K562 (cell line): ENCODE measurements at regions not wholly inside any gene's neighbourhood (a gene's known extent, or its start where the extent isn't known, plus 50 kb on each side); places are given as distances from the start of the nearest gene placed in this dataset.

Source experiments
- ATAC-seq: fragments of 200-7000 bp; cut with Tn5 transposase; 3 replicates; pipeline ENCODE4 v1.9.1; 2020; ENCODE audit warnings: moderate library complexity
- BruUV-seq: library from RNA; stranded (reverse); fragments of 400-500 nt; replicated peaks from 2 replicates; lab custom pipeline; 2021; lab: Mats Ljungman, UMichigan
- CTCF ChIA-PET: fragments of 300-600 bp; formaldehyde crosslinking; extraction: SDS; loops from one replicate; lab custom pipeline; 2021; ENCODE audit warnings: low intra/inter-chr PET ratio; lab: Yijun Ruan, JAX
- POLR2A ChIA-PET: fragments of 300-600, 350-650 bp; sonication (Branson Sonifier 250); formaldehyde crosslinking; extraction: SDS; loops from one replicate; lab custom pipeline; 2021; ENCODE audit warnings: antibody characterized with exemption, inconsistent platforms; lab: Yijun Ruan, JAX
- DNase-seq, 4 experiments: peaks; one replicate each; pipeline versions ENCODE4 v3.0.0 to v3.0.0-alpha.2; 2011 to 2018; ENCODE audit warnings: low spot score in 3 of 4, mixed read lengths in 3 of 4; ENCODE audit errors: extremely low read depth in 1 of 4
- FAIRE-seq: peaks from 2 replicates; lab custom pipeline; 2011; peaks lifted over from hg19 to GRCh38; lab: Jason Lieb, UNC
- H2AFZ ChIP-seq: 2 replicates; pipeline ENCODE4 v1.6.0; 2011; ENCODE audit warnings: low read depth, low read length, control low read depth, inconsistent platforms
- H3K27ac ChIP-seq: fragments of 200-600 bp; 3 replicates; pipeline ENCODE4 v1.8.0; 2011; ENCODE audit warnings: low read depth, mild to moderate bottlenecking, control low read depth, inconsistent platforms, low read length, moderate library complexity, mixed read lengths; ENCODE audit errors: extremely low read depth
- H3K27me3 ChIP-seq, 2 experiments: fragments of 300-600 bp in 1 of 2; 2 replicates in 1 of 2; 3 replicates in 1 of 2; pipeline versions ENCODE4 v1.6.0 to v1.8.0; 2011; ENCODE audit warnings: inconsistent platforms in 2 of 2, low read length in 2 of 2, mild to moderate bottlenecking in 1 of 2, mixed read lengths in 1 of 2, moderate library complexity in 1 of 2; ENCODE audit not compliant: control insufficient read depth in 2 of 2, insufficient read depth in 2 of 2
- H3K36me3 ChIP-seq: fragments of 300-600 bp; 3 replicates; pipeline ENCODE4 v1.8.0; 2011; ENCODE audit warnings: mild to moderate bottlenecking, low read length, inconsistent platforms; ENCODE audit not compliant: control insufficient read depth, insufficient read depth
- H3K4me1 ChIP-seq, 2 experiments: fragments of 200-600 bp in 1 of 2; replicated peaks in 1 of 2; 2 replicates in 1 of 2; 3 replicates in 1 of 2; pipeline versions ENCODE4 v1.5.1 to v1.8.0; 2011; ENCODE audit warnings: inconsistent platforms in 2 of 2, low read length in 2 of 2, mild to moderate bottlenecking in 1 of 2, mixed read lengths in 1 of 2, moderate library complexity in 1 of 2; ENCODE audit not compliant: control insufficient read depth in 2 of 2, insufficient read depth in 2 of 2
- H3K4me2 ChIP-seq: 2 replicates; pipeline ENCODE4 v1.6.1; 2011; ENCODE audit warnings: low read length, control low read depth, inconsistent platforms, mixed read lengths; ENCODE audit not compliant: insufficient read depth
- H3K4me3 ChIP-seq: fragments of 200-600 bp; sonication (generic), shearing (Covaris generic); 2 replicates; pipeline ENCODE4 v1.5.1; 2016; ENCODE audit warnings: control low read depth, inconsistent platforms
- H3K79me2 ChIP-seq: fragments of 200-600 bp; 3 replicates; pipeline ENCODE4 v1.8.0; 2011; ENCODE audit warnings: low read length, inconsistent platforms; ENCODE audit not compliant: control insufficient read depth, insufficient read depth
- H3K9ac ChIP-seq, 2 experiments: 2 replicates each; pipeline versions ENCODE4 v1.6.0 to v1.6.1; 2011; ENCODE audit warnings: low read depth in 2 of 2, low read length in 2 of 2, control low read depth in 1 of 2, inconsistent platforms in 1 of 2, mild to moderate bottlenecking in 1 of 2, mixed read lengths in 1 of 2; ENCODE audit not compliant: insufficient read depth in 1 of 2
- H3K9me1 ChIP-seq: one replicate; pipeline ENCODE4 v1.6.0; 2011; ENCODE audit warnings: inconsistent platforms, mild to moderate bottlenecking, low read length, moderate library complexity; ENCODE audit not compliant: control insufficient read depth, insufficient read depth
- H3K9me3 ChIP-seq: replicated peaks from 2 replicates; pipeline ENCODE4 v1.5.1; 2011; ENCODE audit warnings: low read depth, low read length, inconsistent platforms; ENCODE audit not compliant: control insufficient read depth, insufficient read depth
- H4K20me1 ChIP-seq: replicated peaks from 2 replicates; pipeline ENCODE4 v1.6.1; 2011; ENCODE audit warnings: low read length, inconsistent platforms, mixed read lengths; ENCODE audit not compliant: control insufficient read depth, insufficient read depth
- EHMT2 ChIP-seq: fragments of 450-650 bp; IDR thresholded peaks from 2 replicates; pipeline ENCODE4 v1.6.1; 2018; ENCODE audit warnings: antibody characterized with exemption
- GATAD2A ChIP-seq: fragments of 450-650 bp; IDR thresholded peaks from 2 replicates; pipeline ENCODE4 v1.6.1; 2017
- POLR2H ChIP-seq: IDR thresholded peaks from 2 replicates; pipeline ENCODE4 v1.6.1; 2016; ENCODE audit warnings: missing genetic modification characterization, low read depth, mild to moderate bottlenecking, control low read depth, missing compliant biosample characterization, moderate library complexity
- RBM34 ChIP-seq: fragments of 200-400 bp; formaldehyde crosslinking; IDR thresholded peaks from 2 replicates; pipeline ENCODE4 v1.6.1; 2018; ENCODE audit warnings: low read length, borderline replicate concordance; ENCODE audit not compliant: insufficient read depth
- THRAP3 ChIP-seq: fragments of 450-650 bp; IDR thresholded peaks from 2 replicates; pipeline ENCODE4 v1.6.1; 2016; ENCODE audit warnings: mild to moderate bottlenecking, inconsistent platforms, borderline replicate concordance
- ZFP36 ChIP-seq: fragments of 150-350 bp; IDR thresholded peaks from 2 replicates; pipeline ENCODE4 v1.6.1; 2018; ENCODE audit warnings: low read length, low read depth; ENCODE audit not compliant: partially characterized antibody
- ZNF175 ChIP-seq: fragments of 200-800 bp; sonication (Bioruptor generic); IDR thresholded peaks from 2 replicates; pipeline ENCODE4 v1.6.1; 2016; ENCODE audit warnings: low read depth, mild to moderate bottlenecking, missing genetic modification characterization, missing compliant biosample characterization
- ZNF830 ChIP-seq: fragments of 250-450 bp; sonication (Bioruptor Pico); IDR thresholded peaks from 2 replicates; pipeline ENCODE4 v1.5.0; 2021; ENCODE audit warnings: mild to moderate bottlenecking
- WGBS: fragments of 100-300 bp; shearing (Covaris generic); methylation state at CpG from one replicate; pipeline ENCODE4 v1.1.6; 2016; ENCODE audit warnings: low coverage, mixed read lengths; ENCODE audit not compliant: insufficient coverage; ENCODE audit errors: missing lambda C conversion rate; 5-methylcytosine and 5-hydroxymethylcytosine counted together
- in situ Hi-C: fragments of 300-500 bp; cut with MboI; formaldehyde crosslinking; loops from 4 replicates; pipeline ENCODE4 v1.15.0; 2018; ENCODE audit warnings: inconsistent platforms, mixed read lengths
- intact Hi-C: fragments of 100-400 bp; cut with micrococcal nuclease; formaldehyde crosslinking; loops from 2 replicates; pipeline ENCODE4 v1.14.2; 2022
- TF ChIP-seq, protein P1 (sequence below): fragments of 250-450 bp; sonication (Bioruptor Pico); IDR thresholded peaks from 2 replicates; pipeline ENCODE4 v1.5.0; 2021; ENCODE audit warnings: mild to moderate bottlenecking, borderline replicate concordance
- TF ChIP-seq, protein P2 (sequence below): IDR thresholded peaks from 2 replicates; pipeline ENCODE4 v1.6.1; 2016; ENCODE audit warnings: missing genetic modification characterization, missing compliant biosample characterization

DNA sequence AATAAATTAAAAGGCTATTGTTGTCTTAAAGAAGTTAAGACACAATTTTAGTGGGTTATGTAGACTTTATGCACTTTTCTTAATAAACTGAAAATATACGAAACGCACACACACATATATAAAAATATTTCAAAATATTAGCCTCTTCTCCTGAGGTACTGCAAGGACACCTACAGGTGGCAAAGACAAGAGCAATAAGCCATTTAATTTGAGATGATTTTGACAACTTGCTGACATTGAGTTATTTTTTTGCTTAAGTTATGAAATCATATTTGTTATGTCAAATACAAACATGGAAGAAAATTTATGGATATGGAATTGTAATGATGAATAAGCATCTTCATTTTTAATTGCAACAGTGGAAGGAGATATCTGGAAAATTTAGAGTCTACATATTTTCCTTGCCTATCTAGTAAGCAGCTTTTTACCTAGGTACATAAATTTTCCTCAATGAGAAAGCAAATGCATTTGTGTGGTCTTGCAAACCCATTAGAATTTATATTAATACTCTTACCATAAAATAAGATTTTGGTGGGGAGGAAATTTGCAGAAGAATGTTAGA is 301.6 kb downstream of the ISL1 start (continued):
- no peak for TF ChIP-seq THRAP3
- TF ChIP-seq EHMT2: no peak
- TF ChIP-seq GATAD2A: no peak
- no peak for TF ChIP-seq ZNF175
- TF ChIP-seq ZFP36: no peak
- TF ChIP-seq, protein P1, sequence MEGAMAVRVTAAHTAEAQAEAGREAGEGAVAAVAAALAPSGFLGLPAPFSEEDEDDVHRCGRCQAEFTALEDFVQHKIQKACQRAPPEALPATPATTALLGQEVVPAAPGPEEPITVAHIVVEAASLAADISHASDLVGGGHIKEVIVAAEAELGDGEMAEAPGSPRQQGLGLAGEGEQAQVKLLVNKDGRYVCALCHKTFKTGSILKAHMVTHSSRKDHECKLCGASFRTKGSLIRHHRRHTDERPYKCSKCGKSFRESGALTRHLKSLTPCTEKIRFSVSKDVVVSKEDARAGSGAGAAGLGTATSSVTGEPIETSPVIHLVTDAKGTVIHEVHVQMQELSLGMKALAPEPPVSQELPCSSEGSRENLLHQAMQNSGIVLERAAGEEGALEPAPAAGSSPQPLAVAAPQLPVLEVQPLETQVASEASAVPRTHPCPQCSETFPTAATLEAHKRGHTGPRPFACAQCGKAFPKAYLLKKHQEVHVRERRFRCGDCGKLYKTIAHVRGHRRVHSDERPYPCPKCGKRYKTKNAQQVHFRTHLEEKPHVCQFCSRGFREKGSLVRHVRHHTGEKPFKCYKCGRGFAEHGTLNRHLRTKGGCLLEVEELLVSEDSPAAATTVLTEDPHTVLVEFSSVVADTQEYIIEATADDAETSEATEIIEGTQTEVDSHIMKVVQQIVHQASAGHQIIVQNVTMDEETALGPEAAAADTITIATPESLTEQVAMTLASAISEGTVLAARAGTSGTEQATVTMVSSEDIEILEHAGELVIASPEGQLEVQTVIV (CRISPR knock-in tag): no peak

DNA sequence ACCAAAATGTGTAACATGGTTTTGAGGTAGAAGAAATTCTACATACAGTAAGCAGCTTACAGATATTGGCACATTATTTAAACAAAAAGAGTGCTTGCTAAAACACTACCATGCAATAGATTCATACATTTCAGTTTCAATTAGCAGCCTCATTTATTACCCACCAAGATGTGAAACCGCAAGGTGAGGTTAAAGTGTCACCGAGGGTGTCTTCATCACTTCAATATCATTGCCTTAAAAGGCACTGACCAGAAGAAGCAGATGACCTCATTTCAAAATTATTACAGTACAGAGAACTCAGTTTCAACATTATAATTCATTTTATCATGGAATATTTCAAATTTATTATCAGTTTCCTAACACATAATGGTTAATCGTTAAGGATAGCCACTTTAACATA is 302.2 kb downstream of the ISL1 start:
- intact Hi-C loops (no loop called here), in situ Hi-C loops (no loop called here)
- H4K20me1 ChIP-seq: no peaks in the 10 kb centered on the region
- no peaks in the 10 kb centered on the region for H3K79me2 ChIP-seq
- no peaks in the 10 kb centered on the region for H3K27me3 ChIP-seq
- no peak overlapping the region for H3K4me3 ChIP-seq
- no peak for ATAC-seq
- H2AFZ ChIP-seq: no peak overlapping the region
- no TSS peak for BruUV-seq
- WGBS: 0% methylated on average over 3 of the region's 3 CpGs
- CTCF ChIA-PET: no interaction called here
- no peaks in the 10 kb centered on the region for H3K4me1 ChIP-seq
- H3K9me1 ChIP-seq: no peaks in the 10 kb centered on the region
- no peak for FAIRE-seq
- no peak overlapping the region for H3K4me2 ChIP-seq
- POLR2A ChIA-PET: no interaction called here
- no peaks in the 10 kb centered on the region for H3K9me3 ChIP-seq
- no peak overlapping the region for H3K9ac ChIP-seq
- no peak for DNase-seq
- no peaks in the 10 kb centered on the region for H3K36me3 ChIP-seq
- H3K27ac ChIP-seq: no peak overlapping the region
- TF ChIP-seq ZNF830 (CRISPR knock-in tag) (no peak), RBM34 (no peak), POLR2H (tag) (no peak)
- TF ChIP-seq, protein P1 (CRISPR knock-in tag): no peak
- TF ChIP-seq, protein P2, sequence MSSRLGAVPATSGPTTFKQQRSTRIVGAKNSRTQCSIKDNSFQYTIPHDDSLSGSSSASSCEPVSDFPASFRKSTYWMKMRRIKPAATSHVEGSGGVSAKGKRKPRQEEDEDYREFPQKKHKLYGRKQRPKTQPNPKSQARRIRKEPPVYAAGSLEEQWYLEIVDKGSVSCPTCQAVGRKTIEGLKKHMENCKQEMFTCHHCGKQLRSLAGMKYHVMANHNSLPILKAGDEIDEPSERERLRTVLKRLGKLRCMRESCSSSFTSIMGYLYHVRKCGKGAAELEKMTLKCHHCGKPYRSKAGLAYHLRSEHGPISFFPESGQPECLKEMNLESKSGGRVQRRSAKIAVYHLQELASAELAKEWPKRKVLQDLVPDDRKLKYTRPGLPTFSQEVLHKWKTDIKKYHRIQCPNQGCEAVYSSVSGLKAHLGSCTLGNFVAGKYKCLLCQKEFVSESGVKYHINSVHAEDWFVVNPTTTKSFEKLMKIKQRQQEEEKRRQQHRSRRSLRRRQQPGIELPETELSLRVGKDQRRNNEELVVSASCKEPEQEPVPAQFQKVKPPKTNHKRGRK: no peak
